ENCODE measurements at regions not wholly inside any gene's neighbourhood (a gene's known extent, or its start where the extent isn't known, plus 50 kb on each side); places are given as distances from the start of the nearest gene placed in this dataset.

DNA sequence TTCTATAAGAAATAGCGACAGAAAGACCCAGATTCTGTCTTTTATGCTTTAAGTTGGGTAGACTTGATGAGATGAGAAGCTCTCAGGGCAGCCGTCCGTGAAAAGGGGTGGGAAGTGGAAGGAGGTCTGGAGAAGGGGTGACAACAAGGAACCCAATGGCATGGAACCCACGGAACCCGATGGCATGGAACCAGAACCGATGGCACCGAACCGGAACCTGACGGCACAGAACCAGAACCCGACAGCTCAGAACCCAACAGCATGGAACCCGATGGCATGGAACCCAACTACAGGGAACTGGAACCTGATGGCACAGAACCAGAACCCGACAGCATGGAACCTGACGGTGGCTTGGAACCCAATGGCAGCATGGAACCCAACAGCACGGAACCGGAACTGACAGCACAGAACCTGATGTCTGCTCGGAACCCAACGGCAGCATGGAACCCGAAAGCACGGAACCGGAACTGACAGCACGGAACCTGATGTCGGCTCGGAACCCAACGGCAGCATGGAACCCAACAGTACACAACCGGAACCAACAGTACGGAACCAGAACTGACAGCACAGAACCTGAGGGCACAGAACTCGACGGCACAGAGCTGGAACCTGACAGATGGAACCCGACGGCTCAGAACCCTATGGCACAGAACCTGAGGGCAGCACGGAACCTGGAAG is 155.2 kb downstream of the TMEM18 start:
- H3K9me3 ChIP-seq (replicated peaks; ENCODE audit: control insufficient read depth, insufficient read depth, low read length): peaks cover 6% of the 10 kb centered on the region
- no peaks in the 10 kb centered on the region for H3K4me1 ChIP-seq (ENCODE audit: control insufficient read depth, extremely low read depth, insufficient read depth, low read length)
- no peak overlapping the region for H3K9ac ChIP-seq (replicated peaks; ENCODE audit: extremely low read depth, insufficient read depth, low read length)
- CTCF ChIA-PET: no interaction called here
- intact Hi-C loops (cut with micrococcal nuclease) (no loop called here), dilution Hi-C loops (cut with MboI; ENCODE audit: extremely low pct_ligation_motif_present, low sequenced_read_pairs) (no loop called here)
- POLR2A ChIA-PET: no interaction called here
- H3K27ac ChIP-seq (ENCODE audit: insufficient read depth, low read depth, low read length): no peak overlapping the region
- H3K36me3 ChIP-seq (ENCODE audit: control insufficient read depth in 2 of 2, extremely low read depth in 1 of 2, insufficient read depth in 2 of 2, low read length in 2 of 2): no peaks in the 10 kb centered on the region
- no peak for DNase-seq (ENCODE audit: low read depth, low spot score)
- no peak overlapping the region for H3K4me2 ChIP-seq (ENCODE audit: insufficient read depth, low read length)
- H3K27me3 ChIP-seq (ENCODE audit: control insufficient read depth in 2 of 2, insufficient read depth in 2 of 2, low read length in 2 of 2): no peaks in the 10 kb centered on the region
- H2AFZ ChIP-seq (ENCODE audit: low read depth, low read length): no peak overlapping the region
- no peaks in the 10 kb centered on the region for H3K9me1 ChIP-seq (replicated peaks; ENCODE audit: control insufficient read depth, extremely low read depth, insufficient read depth, low read length)
- H3K79me2 ChIP-seq (ENCODE audit: control insufficient read depth, insufficient read depth, low read length): no peaks in the 10 kb centered on the region
- no peak for FAIRE-seq
- no peak overlapping the region for H3K4me3 ChIP-seq (replicated peaks in 1 of 3; ENCODE audit: insufficient read depth in 1 of 3, low read depth in 1 of 3, low read length in 3 of 3)
- no TSS peak for BruUV-seq (replicated peaks)
- H4K20me1 ChIP-seq (replicated peaks; ENCODE audit: control insufficient read depth, extremely low read depth, insufficient read depth, low read length): no peaks in the 10 kb centered on the region
- no peak for TF ChIP-seq JUN (IDR thresholded peaks at IDR 0.05; ENCODE audit: borderline replicate concordance, insufficient read depth, insufficient read length, low read depth)
- TF ChIP-seq GATA2 (IDR thresholded peaks at IDR 0.05; ENCODE audit: insufficient read depth, insufficient read length, low read depth, low read length): no peak
- TF ChIP-seq MYC (IDR thresholded peaks at IDR 0.05; ENCODE audit: low read depth, low read length): no peak
- TF ChIP-seq POLR2A (IDR thresholded peaks at IDR 0.05; ENCODE audit: low read depth, low read length): no peak
- TF ChIP-seq, protein P1, sequence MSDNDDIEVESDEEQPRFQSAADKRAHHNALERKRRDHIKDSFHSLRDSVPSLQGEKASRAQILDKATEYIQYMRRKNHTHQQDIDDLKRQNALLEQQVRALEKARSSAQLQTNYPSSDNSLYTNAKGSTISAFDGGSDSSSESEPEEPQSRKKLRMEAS (IDR thresholded peaks at IDR 0.05; ENCODE audit: insufficient read depth, insufficient read length): no peak
- TF ChIP-seq, protein P2, sequence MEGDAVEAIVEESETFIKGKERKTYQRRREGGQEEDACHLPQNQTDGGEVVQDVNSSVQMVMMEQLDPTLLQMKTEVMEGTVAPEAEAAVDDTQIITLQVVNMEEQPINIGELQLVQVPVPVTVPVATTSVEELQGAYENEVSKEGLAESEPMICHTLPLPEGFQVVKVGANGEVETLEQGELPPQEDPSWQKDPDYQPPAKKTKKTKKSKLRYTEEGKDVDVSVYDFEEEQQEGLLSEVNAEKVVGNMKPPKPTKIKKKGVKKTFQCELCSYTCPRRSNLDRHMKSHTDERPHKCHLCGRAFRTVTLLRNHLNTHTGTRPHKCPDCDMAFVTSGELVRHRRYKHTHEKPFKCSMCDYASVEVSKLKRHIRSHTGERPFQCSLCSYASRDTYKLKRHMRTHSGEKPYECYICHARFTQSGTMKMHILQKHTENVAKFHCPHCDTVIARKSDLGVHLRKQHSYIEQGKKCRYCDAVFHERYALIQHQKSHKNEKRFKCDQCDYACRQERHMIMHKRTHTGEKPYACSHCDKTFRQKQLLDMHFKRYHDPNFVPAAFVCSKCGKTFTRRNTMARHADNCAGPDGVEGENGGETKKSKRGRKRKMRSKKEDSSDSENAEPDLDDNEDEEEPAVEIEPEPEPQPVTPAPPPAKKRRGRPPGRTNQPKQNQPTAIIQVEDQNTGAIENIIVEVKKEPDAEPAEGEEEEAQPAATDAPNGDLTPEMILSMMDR (IDR thresholded peaks at IDR 0.05; ENCODE audit: extremely low read depth in 1 of 2, insufficient read depth in 1 of 2, low read depth in 1 of 2, low read length in 2 of 2): no peak

Data from endothelial cell of umbilical vein (primary cell).